SU-DHL-6 (cell line): ENCODE measurements at regions not wholly inside any gene's neighbourhood (a gene's known extent, or its start where the extent isn't known, plus 50 kb on each side); places are given as distances from the start of the nearest gene placed in this dataset.

Source experiments
- EZH2phosphoT487 ChIP-seq: fragments of 200-600 bp; sonication (generic), shearing (Covaris generic); conservative IDR thresholded peaks from 2 replicates; pipeline ENCODE4 v1.6.1; 2018; ENCODE audit warnings: mild to moderate bottlenecking, antibody characterized with exemption, low read length, moderate library complexity, mixed read lengths
- TF ChIP-seq, protein P1 (sequence below): fragments of 200-600 bp; sonication (generic); IDR thresholded peaks from one replicate; pipeline ENCODE4 v1.5.1; 2017; ENCODE audit warnings: antibody characterized with exemption, mild to moderate bottlenecking, low read length, moderate library complexity; ENCODE audit not compliant: insufficient read depth, poor library complexity, severe bottlenecking

DNA sequence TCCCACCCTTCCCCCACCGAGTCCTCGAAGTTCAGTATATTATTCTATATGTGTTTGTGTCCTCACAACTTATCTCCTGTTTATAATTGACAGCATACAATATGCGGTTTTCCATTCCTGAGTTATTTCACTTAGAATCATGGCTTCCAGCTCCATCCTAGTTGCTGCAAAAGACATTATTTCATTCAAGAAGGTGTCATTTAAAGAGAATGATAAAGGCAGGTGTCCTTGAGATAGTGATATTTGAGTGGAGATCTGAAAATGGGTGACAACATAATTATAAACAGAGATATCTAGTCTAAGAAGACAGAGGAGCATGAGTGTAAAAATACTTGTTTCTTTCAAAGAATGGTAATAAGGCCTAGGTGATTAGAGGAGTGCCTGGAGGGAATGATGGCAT, 876.8 kb downstream of the SLC6A15 start:
- TF ChIP-seq, protein P1, sequence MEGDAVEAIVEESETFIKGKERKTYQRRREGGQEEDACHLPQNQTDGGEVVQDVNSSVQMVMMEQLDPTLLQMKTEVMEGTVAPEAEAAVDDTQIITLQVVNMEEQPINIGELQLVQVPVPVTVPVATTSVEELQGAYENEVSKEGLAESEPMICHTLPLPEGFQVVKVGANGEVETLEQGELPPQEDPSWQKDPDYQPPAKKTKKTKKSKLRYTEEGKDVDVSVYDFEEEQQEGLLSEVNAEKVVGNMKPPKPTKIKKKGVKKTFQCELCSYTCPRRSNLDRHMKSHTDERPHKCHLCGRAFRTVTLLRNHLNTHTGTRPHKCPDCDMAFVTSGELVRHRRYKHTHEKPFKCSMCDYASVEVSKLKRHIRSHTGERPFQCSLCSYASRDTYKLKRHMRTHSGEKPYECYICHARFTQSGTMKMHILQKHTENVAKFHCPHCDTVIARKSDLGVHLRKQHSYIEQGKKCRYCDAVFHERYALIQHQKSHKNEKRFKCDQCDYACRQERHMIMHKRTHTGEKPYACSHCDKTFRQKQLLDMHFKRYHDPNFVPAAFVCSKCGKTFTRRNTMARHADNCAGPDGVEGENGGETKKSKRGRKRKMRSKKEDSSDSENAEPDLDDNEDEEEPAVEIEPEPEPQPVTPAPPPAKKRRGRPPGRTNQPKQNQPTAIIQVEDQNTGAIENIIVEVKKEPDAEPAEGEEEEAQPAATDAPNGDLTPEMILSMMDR: no peak
- TF ChIP-seq EZH2phosphoT487: no peak
